GM18858 (cell line): ENCODE measurements at regions not wholly inside any gene's neighbourhood (a gene's known extent, or its start where the extent isn't known, plus 50 kb on each side); places are given as distances from the start of the nearest gene placed in this dataset.
"Not testable (repeated sequence)": the region's sequence is repeated elsewhere in the genome, so short reads cannot be mapped to it uniquely, and the experiment has no call there.

Experiments used
- ATAC-seq: cut with Tn5 transposase; IDR thresholded peaks from one replicate; pipeline ENCODE4 v1.9.1; 2021; ENCODE audit not compliant: unreplicated experiment

DNA sequence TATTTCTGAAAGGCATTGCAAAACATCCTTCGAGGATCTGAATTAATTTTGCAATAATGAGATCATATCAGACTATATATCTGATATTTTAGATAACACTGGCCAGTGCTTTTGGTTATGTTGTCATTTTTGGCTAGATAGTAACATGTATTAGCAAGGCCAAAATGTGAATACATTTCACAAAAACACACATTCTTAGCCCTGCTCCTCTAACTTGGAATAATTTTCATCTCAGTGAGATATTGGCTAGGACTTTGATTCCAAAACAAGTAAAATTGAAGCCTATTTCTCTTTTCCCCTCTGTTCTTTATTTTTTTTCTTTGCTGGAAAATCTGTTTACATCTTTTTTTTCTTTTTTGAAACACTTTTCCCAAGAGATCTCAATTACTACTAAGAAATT lies 466.8 kb upstream of the CDH4 start:
- no peak for ATAC-seq

DNA sequence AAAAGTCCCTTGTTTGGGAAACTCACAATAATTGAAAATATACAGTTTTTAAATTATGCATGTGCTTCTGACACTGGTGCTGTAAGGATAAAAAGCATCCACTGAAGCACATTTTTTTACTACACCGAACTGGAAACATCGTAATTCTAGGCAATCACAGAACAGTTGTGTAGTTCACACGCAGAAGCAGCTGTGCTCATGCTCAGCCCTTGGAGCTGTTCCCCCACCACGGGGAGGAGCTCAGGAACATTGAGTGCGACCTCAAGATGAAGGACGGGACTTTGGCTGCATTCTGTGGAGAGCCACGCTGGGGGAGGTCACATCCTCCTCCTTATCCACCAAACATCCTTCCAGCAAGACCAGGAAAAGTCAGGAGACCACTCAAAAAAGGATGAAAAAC lies 466.3 kb upstream of the CDH4 start:
- ATAC-seq = no peak

DNA sequence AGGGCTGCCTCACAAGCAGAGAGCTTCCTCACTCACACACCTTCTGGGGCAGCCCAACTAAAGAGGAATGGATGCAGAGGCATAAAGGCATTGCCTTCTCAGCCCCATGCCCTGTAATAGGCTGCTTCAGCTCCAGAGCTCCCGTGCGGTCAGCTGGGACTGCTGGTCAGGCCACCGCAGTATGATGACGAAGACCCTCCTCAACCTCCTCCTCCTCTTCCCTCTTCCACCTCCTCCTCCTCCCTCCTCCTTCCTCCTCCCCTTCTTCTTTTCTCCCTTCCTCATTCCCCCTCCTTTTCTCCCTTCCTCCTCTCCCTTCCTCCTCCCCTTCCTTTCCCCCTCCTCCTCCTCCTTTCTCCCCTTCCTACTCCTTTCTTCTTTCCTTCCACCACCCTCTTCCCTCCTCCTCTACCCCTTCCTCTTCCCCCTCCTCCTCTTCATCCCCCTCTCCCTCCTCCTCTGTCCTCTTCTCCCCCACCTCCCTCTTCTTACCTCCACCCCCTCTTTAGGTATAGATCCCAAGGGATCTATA lies 465.3 kb upstream of the CDH4 start:
- ATAC-seq = no peak

DNA sequence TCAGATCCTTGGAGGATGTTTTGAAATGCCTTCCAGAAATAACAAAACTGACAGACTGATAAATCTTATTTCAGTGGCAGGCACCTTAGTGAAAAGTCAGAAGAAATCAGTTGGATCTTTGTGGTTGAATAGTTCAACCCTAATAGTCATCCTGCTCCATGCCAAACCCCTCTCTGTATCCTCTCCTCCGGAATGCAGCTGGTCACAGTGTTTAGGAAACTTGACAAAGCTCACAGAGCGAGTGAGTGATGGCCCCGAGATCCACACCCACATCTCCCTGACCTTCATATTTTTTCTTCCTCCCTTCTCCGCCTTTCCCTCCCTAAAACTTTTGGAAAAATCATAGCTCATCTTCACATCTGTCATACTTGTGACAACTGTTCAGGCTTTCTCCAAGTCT lies 464.8 kb upstream of the CDH4 start:
- no peak for ATAC-seq

DNA sequence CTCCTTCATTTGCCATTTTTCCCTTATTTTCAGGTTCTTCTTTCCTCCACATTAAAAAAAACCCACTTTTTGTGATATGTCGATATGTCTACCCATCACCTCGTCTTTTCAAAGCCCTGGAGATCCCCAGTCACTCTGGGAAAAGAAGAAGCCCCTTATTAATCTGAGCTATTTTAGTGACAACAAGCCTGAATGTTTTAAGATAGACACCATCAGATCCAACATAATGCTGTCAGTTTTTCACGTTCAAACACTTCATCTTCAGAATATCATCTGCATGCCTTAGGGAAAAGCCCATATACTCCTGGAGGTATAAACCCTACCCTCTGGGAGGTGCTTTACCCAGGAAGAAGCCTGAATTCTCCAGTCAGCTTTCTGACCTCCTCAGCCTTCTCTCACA lies 464.0 kb upstream of the CDH4 start:
- no peak for ATAC-seq

DNA sequence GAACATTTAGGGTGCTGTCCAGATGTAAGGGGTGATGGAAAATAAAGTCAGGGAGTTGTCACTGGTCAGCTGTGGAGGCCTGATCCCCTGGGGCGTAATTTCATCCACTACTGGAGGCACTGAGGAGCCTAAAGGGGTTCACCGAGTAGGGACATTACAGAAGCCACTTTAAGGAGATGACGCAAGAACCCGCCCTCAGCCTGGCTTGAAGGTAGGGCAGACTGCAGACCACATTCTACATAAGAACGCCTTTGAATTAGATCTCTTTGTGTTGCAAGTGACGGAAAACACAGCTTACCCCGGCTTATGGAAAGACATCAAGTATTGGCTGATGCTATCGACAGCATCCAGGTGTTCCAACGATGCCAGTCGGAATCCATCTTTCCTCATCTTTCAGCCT lies 462.7 kb upstream of the CDH4 start:
- no peak for ATAC-seq

DNA sequence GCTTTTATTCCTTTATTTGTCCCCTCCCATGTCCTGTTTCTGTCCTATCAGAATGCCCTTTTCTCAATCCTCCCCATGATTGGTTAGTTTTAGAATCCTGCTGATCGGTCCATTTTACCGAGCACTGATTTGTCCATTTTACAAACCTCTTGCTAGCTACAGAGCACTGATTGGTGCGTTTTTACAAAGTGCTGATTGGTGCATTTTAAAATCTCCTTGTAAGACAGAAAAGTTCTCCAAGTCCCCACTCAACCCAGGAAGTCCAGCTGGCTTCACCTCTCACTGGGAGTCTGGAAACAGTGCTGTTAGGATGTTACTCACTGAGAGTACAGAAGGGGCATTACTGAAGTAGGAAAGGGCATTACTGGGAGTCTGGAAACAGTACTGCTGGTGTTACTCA lies 461.7 kb upstream of the CDH4 start:
- not testable (repeated sequence) for ATAC-seq

DNA sequence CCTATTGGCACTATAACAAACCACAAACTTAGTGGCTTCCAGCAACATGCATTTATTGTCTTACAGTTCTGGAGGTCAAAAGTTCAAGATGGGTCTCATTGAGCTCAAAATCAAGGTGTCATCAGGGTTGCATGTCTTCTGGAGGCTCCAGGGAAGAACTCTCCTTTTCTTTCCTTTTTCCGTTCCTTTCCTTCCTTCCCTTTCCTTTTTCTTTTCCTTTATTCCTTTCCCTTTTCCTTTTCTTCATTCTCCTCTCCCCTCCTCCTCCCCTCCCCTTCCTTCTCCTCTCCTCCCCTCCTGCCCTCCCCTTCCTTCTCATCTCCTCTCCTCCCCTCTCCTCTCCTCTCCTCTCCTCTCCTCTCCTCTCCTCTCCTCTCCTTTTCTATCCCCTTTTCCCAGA lies 460.2 kb upstream of the CDH4 start:
- no peak for ATAC-seq

DNA sequence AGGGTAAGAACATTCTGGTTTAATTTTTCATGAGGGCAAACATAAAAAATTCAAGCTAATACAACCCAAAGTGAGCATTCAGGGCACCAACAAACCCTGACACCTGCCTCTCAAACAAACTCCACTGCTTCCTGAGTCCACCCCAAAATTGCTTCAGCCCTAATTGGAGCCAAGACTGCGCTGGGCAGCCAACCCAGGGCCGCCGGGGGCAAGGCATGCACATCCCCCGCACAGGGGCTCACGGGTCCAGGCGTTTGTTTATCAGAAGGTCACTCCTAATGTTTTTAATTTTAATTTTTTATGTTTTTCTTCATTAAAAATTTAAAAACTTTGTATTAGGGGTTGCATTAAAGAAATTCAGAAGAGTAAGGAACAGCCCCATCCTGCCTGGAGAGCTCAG lies 459.1 kb upstream of the CDH4 start:
- no peak for ATAC-seq

DNA sequence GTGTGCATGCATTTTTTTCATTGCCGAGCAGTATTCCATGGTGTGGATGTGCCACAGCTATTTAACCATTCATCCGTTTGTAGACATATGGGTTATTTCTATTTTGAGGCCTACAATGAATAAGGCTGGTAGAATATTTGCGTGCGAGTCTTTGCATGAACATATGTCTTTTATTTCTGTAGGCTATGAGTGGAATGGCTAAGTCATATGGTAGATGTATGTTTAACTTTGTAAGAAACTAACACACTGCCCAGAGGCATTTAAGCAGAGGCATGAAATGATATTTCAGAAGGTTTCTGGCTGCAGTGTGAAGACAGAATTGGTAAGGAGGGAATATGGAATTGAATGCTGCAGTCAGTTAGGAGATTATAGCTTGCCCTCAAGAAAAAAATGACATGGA lies 457.4 kb upstream of the CDH4 start:
- ATAC-seq = no peak

DNA sequence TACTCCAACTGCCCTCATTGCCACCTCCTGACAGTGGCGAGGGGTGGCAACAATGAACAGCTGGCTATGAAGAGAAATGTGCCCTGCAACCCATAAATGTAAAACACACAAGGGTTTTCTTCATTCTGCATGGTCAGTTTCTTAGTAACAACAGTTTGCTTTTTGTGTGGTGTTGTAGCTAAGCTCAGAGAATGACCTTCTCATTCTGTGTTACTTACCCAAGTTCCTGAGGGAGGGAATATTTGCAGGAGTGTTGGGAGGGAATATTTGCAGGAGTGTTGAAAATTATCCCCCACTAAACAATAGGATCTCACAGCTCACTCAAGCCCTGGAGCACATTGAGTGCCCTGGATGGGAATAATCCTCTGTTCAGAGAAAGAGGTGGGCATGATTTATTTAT lies 456.4 kb upstream of the CDH4 start:
- ATAC-seq = no peak

DNA sequence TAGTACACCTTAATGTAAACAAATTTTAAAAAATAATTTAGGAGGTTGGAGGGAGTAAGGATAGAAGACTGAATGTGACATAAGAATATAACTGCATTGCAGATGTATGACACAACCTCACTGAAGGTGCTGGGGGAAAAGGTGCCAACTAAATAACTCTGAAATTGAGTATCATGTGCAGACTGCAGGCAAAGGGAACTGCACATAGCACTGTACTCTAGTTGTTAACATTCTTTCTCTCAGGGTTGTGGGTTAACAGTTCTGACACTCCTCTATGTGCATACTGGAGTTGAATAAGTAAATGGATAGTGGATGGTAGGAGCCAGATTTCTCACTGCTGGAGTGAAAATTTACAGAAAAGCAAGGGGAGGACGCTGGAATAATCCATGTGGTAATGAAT lies 451.9 kb upstream of the CDH4 start:
- ATAC-seq = no peak

DNA sequence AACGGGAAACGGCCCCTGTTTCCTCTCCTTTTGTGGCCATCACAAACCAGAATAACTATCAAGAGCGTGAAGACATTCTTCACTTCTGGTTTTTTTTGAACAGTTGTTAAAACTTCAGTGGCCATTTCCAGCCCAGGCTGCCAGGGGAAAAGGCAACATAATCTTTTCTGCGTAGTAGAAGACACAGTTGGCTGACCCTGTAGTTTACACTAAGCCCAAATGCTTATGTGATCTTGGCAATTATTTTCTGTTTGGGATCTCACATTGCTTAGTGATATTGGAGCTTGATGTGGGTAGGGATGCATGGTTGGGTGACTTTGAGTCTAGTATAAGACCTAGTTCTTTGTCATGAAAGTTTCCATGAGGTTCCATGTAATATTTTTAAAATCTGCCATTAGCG lies 449.4 kb upstream of the CDH4 start:
- ATAC-seq = no peak

DNA sequence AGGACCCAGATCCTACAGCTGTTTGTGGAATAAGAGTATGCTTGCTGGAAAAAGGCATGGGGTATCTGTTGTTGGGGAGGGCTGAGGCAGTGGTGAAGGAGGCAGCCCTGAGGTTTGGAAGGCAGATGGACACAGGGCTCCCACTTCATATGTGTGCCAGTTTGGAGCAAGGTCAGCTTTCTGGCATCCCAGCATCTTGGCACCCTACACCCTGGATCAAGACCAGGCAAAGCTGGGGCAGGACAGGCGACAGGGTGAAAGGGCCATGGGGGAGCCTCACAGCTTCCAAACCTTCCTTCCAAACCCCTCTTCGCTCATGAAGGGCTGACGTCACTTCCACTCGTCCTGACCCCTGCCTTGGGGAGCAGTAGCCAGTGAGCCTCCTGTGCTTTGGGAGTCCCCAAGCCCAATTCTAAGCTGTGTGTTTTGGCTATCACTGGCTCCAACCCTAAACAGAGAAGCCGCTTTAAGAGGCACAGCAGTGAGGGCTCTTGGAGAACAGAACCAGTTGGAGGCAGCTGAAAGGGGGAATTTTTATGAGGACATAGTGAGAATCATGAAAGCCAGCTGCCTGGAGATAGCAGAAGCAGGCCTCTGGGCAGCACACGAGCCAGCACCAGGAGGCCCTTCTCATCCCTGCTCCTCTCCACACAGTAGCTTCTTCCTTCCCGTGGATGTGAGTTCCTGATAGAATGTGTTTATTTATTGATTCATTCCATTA lies 448.6 kb upstream of the CDH4 start:
- no peak for ATAC-seq

DNA sequence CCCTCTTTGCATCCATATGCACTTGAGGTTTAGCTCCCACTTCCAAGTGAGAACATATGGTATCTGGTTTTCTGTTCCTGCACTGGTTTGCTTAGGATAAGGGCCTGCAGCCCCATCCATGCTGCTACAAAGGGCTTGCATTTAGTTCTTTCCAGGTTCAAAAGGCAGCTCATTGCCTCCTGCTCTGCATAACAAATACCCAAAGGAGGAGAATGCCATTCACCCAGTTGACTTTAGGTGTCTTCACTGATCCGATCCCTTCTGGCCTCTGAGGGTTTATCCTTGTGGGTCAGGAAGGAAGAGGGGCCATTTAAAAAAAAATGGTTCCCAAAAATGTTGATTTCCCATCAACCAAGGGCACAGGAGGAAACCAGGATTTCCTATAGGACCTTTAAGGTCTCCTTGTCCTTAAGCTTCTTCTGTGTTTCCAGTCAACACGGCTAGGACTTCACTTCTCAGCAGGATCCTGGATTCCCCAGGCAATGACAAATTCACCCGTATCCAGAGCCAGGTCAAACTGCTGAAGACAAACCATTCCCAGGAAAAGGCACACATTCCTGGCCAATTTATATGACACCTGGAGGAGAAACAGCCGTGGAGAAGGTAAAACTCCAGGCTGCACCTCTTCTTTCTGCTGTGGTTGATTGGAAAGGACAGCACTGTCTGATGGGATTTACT lies 447.7 kb upstream of the CDH4 start:
- no peak for ATAC-seq

DNA sequence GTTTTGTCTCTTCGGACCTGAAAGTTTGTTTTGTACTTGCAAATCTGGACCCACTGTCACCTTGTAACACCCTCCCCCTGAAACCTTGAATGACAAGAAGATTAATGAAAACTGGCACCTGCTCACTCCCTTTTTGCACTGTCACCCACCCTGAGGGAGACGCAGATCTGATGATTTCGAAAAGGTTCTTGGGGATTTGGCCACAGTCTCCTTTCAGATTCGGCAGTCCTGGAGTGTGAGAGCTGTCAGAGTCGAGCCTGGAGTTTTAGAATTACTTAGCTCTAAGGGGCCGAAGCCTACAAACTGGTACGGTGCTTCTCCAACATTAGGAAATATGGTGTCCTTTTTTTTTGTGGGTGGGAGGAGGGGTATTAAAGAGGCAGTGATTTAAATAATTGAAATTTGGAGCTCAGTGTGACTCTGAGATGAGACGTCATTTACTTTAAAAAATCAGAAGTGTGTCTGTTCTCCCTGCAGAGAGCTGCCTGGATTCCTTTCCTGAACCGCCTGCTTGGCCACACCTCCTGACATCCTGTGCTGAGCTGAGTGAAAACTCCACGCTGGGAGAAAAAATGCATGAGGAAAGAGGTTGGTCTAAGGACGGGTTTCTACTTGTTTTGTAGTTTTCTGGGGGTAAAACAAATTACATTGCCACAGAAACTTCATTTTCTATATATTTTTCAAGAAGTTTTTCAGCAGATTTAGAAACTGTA lies 447.0 kb upstream of the CDH4 start:
- no peak for ATAC-seq

DNA sequence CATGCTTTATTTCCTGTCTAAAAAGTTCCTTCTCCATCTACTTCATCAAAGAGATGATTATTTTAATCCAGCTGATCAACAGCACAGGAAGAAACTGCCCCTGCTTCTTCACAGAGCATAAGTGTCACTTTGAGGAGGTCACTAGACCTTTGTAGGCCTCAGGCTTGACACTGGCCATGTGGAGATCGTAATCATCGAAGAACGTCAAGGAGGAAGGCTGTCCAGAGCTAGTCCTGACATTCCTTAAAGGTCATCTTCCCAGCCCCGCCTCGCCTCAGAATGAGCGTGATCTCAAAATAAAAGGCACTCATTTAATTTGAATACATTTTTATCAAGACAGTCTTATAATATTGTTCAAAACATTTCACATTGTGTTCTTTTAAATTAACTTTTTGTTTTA lies 445.7 kb upstream of the CDH4 start:
- ATAC-seq = no peak

DNA sequence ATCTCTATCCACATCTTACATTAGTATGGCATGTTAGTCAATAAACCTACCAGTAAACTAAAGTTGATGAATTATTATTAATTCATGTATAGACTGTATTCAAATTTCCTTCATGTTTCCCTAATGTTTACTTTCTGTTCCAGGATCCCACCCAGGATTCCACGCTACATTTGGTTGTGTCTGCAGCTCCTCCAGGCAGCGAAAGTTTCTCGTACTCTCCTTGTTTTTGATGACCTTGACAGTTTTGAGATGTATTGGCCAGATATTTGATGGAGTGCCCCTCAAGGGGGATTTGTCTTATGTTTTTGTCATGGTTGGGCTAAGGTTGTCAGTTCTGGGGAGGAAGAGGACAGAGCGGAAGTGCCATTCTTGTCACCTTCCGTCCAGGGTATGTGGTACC lies 445.2 kb upstream of the CDH4 start:
- no peak for ATAC-seq

DNA sequence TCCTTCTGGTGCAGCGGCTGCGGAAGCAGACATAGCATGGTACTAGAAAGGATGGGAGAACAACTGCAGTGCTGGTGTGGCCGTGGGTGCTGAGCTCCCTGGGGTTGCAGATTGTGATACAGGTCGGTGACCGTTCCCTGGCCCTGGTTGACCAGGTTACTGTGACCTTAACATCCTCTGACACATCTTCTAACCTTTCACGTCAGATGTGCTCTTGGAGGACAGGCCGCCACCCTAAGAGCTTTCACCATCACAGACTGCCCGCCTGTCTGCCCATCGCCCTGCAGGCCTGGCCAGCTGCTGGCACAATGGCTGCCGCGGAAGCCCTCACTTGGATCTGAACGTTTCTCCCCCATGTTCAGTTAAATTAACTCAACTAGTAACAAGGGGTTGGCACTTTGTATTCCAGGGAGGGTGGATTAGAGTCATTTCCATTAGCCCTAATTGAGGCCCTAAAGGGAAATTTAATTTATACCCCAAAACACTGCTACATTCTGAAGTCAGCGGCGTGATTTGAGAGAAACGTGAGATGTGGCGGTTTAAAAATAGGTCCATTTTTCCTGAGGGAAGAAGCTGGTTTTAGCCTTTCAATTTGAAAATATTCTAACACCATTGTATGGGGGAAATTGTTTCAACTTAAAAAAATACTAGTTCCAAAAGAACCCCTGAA lies 443.9 kb upstream of the CDH4 start:
- ATAC-seq = no peak

DNA sequence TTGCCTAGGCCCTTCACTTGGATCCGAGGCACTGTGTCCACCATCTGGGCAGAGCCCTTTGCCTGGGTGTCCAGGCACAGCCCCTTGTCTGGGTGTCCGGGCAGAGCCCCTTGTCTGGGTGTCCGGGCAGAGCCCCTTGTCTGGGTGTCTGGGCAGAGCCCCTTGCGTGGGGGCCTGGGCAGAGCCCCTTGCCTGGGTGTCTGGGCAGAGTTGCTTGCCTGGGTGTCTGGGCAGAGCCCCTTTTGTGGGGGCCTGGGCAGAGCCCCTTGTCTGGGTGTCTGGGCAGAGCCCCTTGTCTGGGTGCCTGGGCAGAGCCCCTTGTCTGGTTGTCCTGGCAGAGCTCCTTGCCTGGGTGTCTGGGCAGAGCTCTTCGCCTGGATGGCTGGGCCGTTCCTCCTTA lies 443.4 kb upstream of the CDH4 start:
- ATAC-seq = no peak

DNA sequence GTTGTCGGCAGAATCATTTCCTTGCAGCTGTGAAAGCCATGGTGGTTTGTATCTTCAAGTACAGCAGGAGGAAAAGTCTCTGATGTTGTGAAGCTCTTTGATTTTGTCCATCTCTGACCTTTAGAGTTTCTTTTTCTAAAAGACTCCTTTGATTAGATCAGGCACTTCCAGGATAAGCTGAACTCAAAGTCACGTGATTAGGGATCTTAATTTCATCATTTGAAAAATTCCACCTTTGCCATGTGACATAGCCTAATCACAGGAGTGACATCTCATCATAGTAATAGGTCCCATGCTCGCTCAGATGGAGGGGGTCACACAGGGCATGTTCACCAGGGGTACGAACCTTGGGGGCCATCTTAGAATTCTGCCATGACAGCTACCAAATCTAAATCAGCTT lies 441.5 kb upstream of the CDH4 start:
- ATAC-seq = no peak

DNA sequence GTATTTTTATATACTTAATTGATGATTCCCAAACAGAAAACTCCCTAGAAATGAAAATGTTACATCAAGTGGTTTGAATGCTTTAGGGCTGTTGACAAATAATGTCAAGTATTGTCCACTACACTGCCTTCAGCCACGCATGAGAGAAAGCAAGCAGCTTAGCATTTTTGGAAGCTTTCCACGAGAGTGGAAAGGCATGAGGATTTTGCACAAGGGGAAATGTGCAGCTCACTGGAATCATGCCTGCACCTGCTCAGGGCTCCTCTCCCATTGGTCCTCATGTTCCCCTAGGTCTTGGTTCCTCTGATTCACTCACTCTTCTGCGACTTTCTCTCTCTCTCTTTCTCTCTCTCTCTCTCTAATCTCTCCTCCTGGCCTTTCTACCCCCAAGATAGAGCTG lies 439.5 kb upstream of the CDH4 start:
- ATAC-seq = no peak
